Panc1 (cell line): ENCODE measurements at regions not wholly inside any gene's neighbourhood (a gene's known extent, or its start where the extent isn't known, plus 50 kb on each side); places are given as distances from the start of the nearest gene placed in this dataset.

Experiments used
- ATAC-seq: fragments of 200-7000 bp; cut with Tn5 transposase; 2 replicates; pipeline ENCODE4 v1.9.1; 2020; ENCODE audit warnings: mild to moderate bottlenecking, moderate library complexity
- BruUV-seq: library from RNA; stranded (reverse); fragments of 400-500 nt; replicated peaks from 2 replicates; lab custom pipeline; 2021; lab: Mats Ljungman, UMichigan
- CTCF ChIA-PET: fragments of 300-600 bp; sonication (Branson Sonifier 250); formaldehyde crosslinking; loops from one replicate; lab custom pipeline; 2022; ENCODE audit warnings: antibody characterized with exemption; lab: Charles Lee
- POLR2A ChIA-PET: fragments of 300-600 bp; sonication (Branson Sonifier 250); formaldehyde crosslinking; loops from one replicate; lab custom pipeline; 2022; ENCODE audit warnings: antibody characterized with exemption; lab: Charles Lee
- DNase-seq: peaks from one replicate; pipeline ENCODE4 v3.0.0-alpha.2; 2010; ENCODE audit warnings: low read depth, low spot score
- H3K27ac ChIP-seq: 2 replicates; pipeline ENCODE4 v1.5.1; 2011; ENCODE audit warnings: mild to moderate bottlenecking, low read length, inconsistent platforms
- H3K27me3 ChIP-seq: fragments of 200-500 bp; sonication (Bioruptor generic); 2 replicates; pipeline ENCODE4 v1.6.0; 2014; ENCODE audit warnings: low read length, inconsistent platforms; ENCODE audit not compliant: control insufficient read depth, insufficient read depth
- H3K36me3 ChIP-seq: fragments of 200-500 bp; sonication (Bioruptor generic); 2 replicates; pipeline ENCODE4 v1.5.1; 2014; ENCODE audit warnings: inconsistent platforms, mild to moderate bottlenecking, low read length, moderate library complexity; ENCODE audit not compliant: control insufficient read depth, insufficient read depth
- H3K4me1 ChIP-seq: 2 replicates; pipeline ENCODE4 v1.5.1; 2011; ENCODE audit warnings: inconsistent platforms, mild to moderate bottlenecking, low read length, moderate library complexity; ENCODE audit not compliant: control insufficient read depth, insufficient read depth
- H3K4me3 ChIP-seq, 2 experiments: 2 replicates each; pipeline ENCODE4 v1.5.1; 2011 to 2012; ENCODE audit warnings: low read depth in 2 of 2, low read length in 2 of 2, mild to moderate bottlenecking in 2 of 2, inconsistent platforms in 1 of 2, moderate library complexity in 1 of 2
- H3K9me3 ChIP-seq: fragments of 200-500 bp; sonication (Bioruptor generic); 2 replicates; pipeline ENCODE4 v1.5.1; 2014; ENCODE audit warnings: low read depth, mild to moderate bottlenecking, inconsistent platforms, low read length, moderate library complexity; ENCODE audit not compliant: control insufficient read depth, insufficient read depth
- POLR2AphosphoS5 ChIP-seq: IDR thresholded peaks from 2 replicates; pipeline ENCODE4 v1.6.1; 2012; ENCODE audit warnings: mild to moderate bottlenecking, low read depth, low read length, moderate library complexity
- SIN3A ChIP-seq: IDR thresholded peaks from 2 replicates; pipeline ENCODE4 v1.6.1; 2012; ENCODE audit warnings: low read depth, mild to moderate bottlenecking, low read length, moderate library complexity, borderline replicate concordance; ENCODE audit not compliant: insufficient read depth
- TCF7L2 ChIP-seq: IDR thresholded peaks from 2 replicates; pipeline ENCODE4 v1.6.1; 2011; ENCODE audit warnings: mild to moderate bottlenecking, low read depth, low read length, inconsistent platforms
- in situ Hi-C: cut with HindIII; loops from 2 replicates; pipeline ENCODE4 v1.10.0; 2016; ENCODE audit warnings: low sequenced_read_pairs, low pct_unique_long_range_greater_than_20kb
- intact Hi-C: fragments of 100-400 bp; cut with micrococcal nuclease; formaldehyde crosslinking; loops from one replicate; pipeline ENCODE4 v1.10.0; 2022; ENCODE audit not compliant: unreplicated experiment
- TF ChIP-seq, protein P1 (sequence below), 2 experiments: IDR thresholded peaks; 2 replicates each; pipeline ENCODE4 v1.6.1; 2011 to 2012; ENCODE audit warnings: low read depth in 2 of 2, control low read depth in 1 of 2, low read length in 1 of 2, mild to moderate bottlenecking in 1 of 2, moderate library complexity in 1 of 2; ENCODE audit not compliant: insufficient read depth in 1 of 2
- TF ChIP-seq, protein P2 (sequence below): fragments of 450-650 bp; IDR thresholded peaks from 2 replicates; pipeline ENCODE4 v1.5.1; 2017; ENCODE audit warnings: mild to moderate bottlenecking

DNA sequence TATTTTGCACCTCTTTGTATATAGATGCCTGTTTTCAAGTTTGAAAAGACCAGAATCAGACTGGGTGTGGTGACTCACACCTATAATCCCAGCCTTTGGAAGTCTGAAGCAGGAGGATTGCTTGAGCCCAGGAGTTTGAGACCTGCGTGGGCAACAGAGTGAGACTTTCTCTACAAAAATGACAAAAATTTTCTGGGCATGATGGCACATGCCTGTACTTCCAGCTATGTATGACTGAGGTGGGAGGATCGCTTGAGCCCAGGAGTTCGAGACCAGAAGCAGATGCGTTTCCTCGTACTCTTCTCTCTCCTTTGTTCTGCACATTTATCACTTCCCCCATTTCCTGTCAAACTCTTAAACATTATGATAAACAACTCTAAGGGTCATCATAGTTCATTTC is 310.0 kb upstream of the SNX7 start:
- no peak for DNase-seq
- no peak for ATAC-seq
- no peaks in the 10 kb centered on the region for H3K9me3 ChIP-seq

DNA sequence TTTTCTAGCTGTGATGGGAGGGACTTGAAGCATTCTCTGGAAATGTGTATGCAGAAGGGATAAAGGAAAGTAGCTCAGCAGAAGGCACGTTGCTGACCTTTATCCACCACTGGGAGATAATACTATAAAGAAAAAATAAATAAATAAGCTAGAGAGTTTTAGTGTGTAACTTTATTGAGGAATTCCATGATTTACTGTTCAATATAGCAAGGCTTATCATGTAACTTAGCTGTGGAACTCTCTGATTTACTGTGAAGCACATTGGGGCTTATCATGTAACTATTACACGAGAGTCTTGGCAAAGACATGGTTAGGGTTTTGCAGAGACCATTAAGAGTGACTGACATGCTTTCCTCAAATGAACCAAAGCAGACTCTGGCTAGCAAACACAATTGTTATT is 316.1 kb upstream of the SNX7 start:
- H3K27me3 ChIP-seq = no peaks in the 10 kb centered on the region
- in situ Hi-C loops (no loop called here), intact Hi-C loops (no loop called here)
- ChIA-PET CTCF (no interaction called here), POLR2A (no interaction called here)
- no peaks in the 10 kb centered on the region for H3K4me1 ChIP-seq
- no peak overlapping the region for H3K27ac ChIP-seq
- DNase-seq = no peak
- H3K36me3 ChIP-seq = no peaks in the 10 kb centered on the region
- H3K9me3 ChIP-seq = no peaks in the 10 kb centered on the region
- no TSS peak for BruUV-seq
- TF ChIP-seq, protein P1, sequence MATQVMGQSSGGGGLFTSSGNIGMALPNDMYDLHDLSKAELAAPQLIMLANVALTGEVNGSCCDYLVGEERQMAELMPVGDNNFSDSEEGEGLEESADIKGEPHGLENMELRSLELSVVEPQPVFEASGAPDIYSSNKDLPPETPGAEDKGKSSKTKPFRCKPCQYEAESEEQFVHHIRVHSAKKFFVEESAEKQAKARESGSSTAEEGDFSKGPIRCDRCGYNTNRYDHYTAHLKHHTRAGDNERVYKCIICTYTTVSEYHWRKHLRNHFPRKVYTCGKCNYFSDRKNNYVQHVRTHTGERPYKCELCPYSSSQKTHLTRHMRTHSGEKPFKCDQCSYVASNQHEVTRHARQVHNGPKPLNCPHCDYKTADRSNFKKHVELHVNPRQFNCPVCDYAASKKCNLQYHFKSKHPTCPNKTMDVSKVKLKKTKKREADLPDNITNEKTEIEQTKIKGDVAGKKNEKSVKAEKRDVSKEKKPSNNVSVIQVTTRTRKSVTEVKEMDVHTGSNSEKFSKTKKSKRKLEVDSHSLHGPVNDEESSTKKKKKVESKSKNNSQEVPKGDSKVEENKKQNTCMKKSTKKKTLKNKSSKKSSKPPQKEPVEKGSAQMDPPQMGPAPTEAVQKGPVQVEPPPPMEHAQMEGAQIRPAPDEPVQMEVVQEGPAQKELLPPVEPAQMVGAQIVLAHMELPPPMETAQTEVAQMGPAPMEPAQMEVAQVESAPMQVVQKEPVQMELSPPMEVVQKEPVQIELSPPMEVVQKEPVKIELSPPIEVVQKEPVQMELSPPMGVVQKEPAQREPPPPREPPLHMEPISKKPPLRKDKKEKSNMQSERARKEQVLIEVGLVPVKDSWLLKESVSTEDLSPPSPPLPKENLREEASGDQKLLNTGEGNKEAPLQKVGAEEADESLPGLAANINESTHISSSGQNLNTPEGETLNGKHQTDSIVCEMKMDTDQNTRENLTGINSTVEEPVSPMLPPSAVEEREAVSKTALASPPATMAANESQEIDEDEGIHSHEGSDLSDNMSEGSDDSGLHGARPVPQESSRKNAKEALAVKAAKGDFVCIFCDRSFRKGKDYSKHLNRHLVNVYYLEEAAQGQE (IDR thresholded peaks at IDR 0.05; ENCODE audit: insufficient read depth in 1 of 2, low read depth in 2 of 2, low read length in 1 of 2) = no peak
- TF ChIP-seq POLR2AphosphoS5 (no peak), TCF7L2 (no peak), SIN3A (no peak)
- TF ChIP-seq, protein P2, sequence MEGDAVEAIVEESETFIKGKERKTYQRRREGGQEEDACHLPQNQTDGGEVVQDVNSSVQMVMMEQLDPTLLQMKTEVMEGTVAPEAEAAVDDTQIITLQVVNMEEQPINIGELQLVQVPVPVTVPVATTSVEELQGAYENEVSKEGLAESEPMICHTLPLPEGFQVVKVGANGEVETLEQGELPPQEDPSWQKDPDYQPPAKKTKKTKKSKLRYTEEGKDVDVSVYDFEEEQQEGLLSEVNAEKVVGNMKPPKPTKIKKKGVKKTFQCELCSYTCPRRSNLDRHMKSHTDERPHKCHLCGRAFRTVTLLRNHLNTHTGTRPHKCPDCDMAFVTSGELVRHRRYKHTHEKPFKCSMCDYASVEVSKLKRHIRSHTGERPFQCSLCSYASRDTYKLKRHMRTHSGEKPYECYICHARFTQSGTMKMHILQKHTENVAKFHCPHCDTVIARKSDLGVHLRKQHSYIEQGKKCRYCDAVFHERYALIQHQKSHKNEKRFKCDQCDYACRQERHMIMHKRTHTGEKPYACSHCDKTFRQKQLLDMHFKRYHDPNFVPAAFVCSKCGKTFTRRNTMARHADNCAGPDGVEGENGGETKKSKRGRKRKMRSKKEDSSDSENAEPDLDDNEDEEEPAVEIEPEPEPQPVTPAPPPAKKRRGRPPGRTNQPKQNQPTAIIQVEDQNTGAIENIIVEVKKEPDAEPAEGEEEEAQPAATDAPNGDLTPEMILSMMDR = no peak
- ATAC-seq = no peak
- no peak overlapping the region for H3K4me3 ChIP-seq

More for the DNA sequence above, 310.0 kb upstream of the SNX7 start:
- Histone ChIP-seq H3K4me1 (no peaks in the 10 kb centered on the region), H3K27ac (no peak overlapping the region), H3K27me3 (no peaks in the 10 kb centered on the region), H3K4me3 (no peak overlapping the region), H3K36me3 (no peaks in the 10 kb centered on the region)
- no TSS peak for BruUV-seq
- POLR2A ChIA-PET = no interaction called here
- intact Hi-C loops = no loop called here
- no peak for TF ChIP-seq POLR2AphosphoS5
- TF ChIP-seq SIN3A = no peak
- TF ChIP-seq, protein P1 (IDR thresholded peaks at IDR 0.05; ENCODE audit: insufficient read depth in 1 of 2, low read depth in 2 of 2, low read length in 1 of 2) = no peak
- TF ChIP-seq, protein P2 = no peak
- TF ChIP-seq TCF7L2 = no peak
- CTCF ChIA-PET = no interaction called here
- in situ Hi-C loops = no loop called here
